ENCODE measurements at regions not wholly inside any gene's neighbourhood (a gene's known extent, or its start where the extent isn't known, plus 50 kb on each side); places are given as distances from the start of the nearest gene placed in this dataset.

- H3K23ac ChIP-seq (ENCODE audit: low read depth, low read length, poor library complexity): no peak overlapping the region
- H3K9ac ChIP-seq (ENCODE audit: low read depth, low read length, poor library complexity): no peak overlapping the region
- no peak for DNase-seq (ENCODE audit: low spot score)
- no peak overlapping the region for H3K4ac ChIP-seq (ENCODE audit: low read length)
- no peak overlapping the region for H3K14ac ChIP-seq (ENCODE audit: low read length)
- H3K4me3 ChIP-seq (ENCODE audit: low read length in 2 of 2): no peak overlapping the region
- no peak overlapping the region for H2BK12ac ChIP-seq (ENCODE audit: low read length)
- H3K27me3 ChIP-seq (ENCODE audit: control insufficient read depth in 3 of 3, insufficient read depth in 3 of 3, low read depth in 1 of 3, low read length in 3 of 3): no peaks in the 10 kb centered on the region
- H3K9me3 ChIP-seq (replicated peaks in 1 of 2; ENCODE audit: control insufficient read depth in 2 of 2, insufficient read depth in 1 of 2, low read depth in 1 of 2, low read length in 2 of 2): no peaks in the 10 kb centered on the region
- H2BK5ac ChIP-seq (ENCODE audit: low read length): no peak overlapping the region
- H3K18ac ChIP-seq (ENCODE audit: low read length): no peak overlapping the region
- no peak overlapping the region for H4K91ac ChIP-seq (ENCODE audit: low read depth, low read length, poor library complexity)
- no peak overlapping the region for H2AFZ ChIP-seq (ENCODE audit: low read length)
- no peak overlapping the region for H2BK120ac ChIP-seq (ENCODE audit: low read depth, low read length)
- no peak overlapping the region for H2AK5ac ChIP-seq (ENCODE audit: low read depth, low read length)
- H2BK15ac ChIP-seq (ENCODE audit: low read length): no peak overlapping the region
- H4K8ac ChIP-seq (ENCODE audit: low read depth, low read length): no peak overlapping the region
- H3K27ac ChIP-seq (replicated peaks; ENCODE audit: low read length): no peak overlapping the region
- no peaks in the 10 kb centered on the region for H3K36me3 ChIP-seq (replicated peaks in 1 of 2; ENCODE audit: control insufficient read depth in 2 of 2, insufficient read depth in 2 of 2, low read length in 2 of 2)
- peaks cover 3 to 4% of the 10 kb centered on the region in 2 donors for H3K4me1 ChIP-seq (ENCODE audit: control insufficient read depth in 2 of 2, insufficient read depth in 1 of 2, low read depth in 1 of 2, low read length in 2 of 2)
- H3K79me1 ChIP-seq (ENCODE audit: low read depth, low read length): no peaks in the 10 kb centered on the region
- no CpG with 5 or more reads among the region's 6 CpGs for WGBS, 2 donors (ENCODE audit: extremely low coverage in 2 of 2, insufficient read length in 2 of 2, insufficient replicate concordance in 1 of 2)
- H3K4me2 ChIP-seq (ENCODE audit: insufficient read depth, low read length, poor library complexity, severe bottlenecking): no peak overlapping the region
These were observed 692.3 kb upstream of the PIK3C3 start for GRCh38 chr18:41262688-41263087.

- DNase-seq (ENCODE audit: low spot score): no peak
- Histone ChIP-seq H3K9ac (ENCODE audit: low read depth, low read length, poor library complexity) (no peak overlapping the region), H2AFZ (ENCODE audit: low read length) (no peak overlapping the region), H3K4me3 (ENCODE audit: low read length in 2 of 2) (no peak overlapping the region), H3K23ac (ENCODE audit: low read depth, low read length, poor library complexity) (no peak overlapping the region), H3K4me1 (ENCODE audit: control insufficient read depth in 2 of 2, insufficient read depth in 1 of 2, low read depth in 1 of 2, low read length in 2 of 2) (no peaks in the 10 kb centered on the region), H2BK15ac (ENCODE audit: low read length) (no peak overlapping the region), H3K18ac (ENCODE audit: low read length) (no peak overlapping the region), H4K91ac (ENCODE audit: low read depth, low read length, poor library complexity) (no peak overlapping the region), H4K8ac (ENCODE audit: low read depth, low read length) (no peak overlapping the region), H3K4ac (ENCODE audit: low read length) (no peak overlapping the region), H3K9me3 (replicated peaks in 1 of 2; ENCODE audit: control insufficient read depth in 2 of 2, insufficient read depth in 1 of 2, low read depth in 1 of 2, low read length in 2 of 2) (no peaks in the 10 kb centered on the region), H2AK5ac (ENCODE audit: low read depth, low read length) (no peak overlapping the region), H3K14ac (ENCODE audit: low read length) (no peak overlapping the region), H2BK5ac (ENCODE audit: low read length) (no peak overlapping the region), H3K79me1 (ENCODE audit: low read depth, low read length) (no peaks in the 10 kb centered on the region), H3K27ac (replicated peaks; ENCODE audit: low read length) (no peak overlapping the region), H3K4me2 (ENCODE audit: insufficient read depth, low read length, poor library complexity, severe bottlenecking) (no peak overlapping the region), H2BK120ac (ENCODE audit: low read depth, low read length) (no peak overlapping the region), H2BK12ac (ENCODE audit: low read length) (no peak overlapping the region), H3K36me3 (replicated peaks in 1 of 2; ENCODE audit: control insufficient read depth in 2 of 2, insufficient read depth in 2 of 2, low read length in 2 of 2) (no peaks in the 10 kb centered on the region), H3K27me3 (ENCODE audit: control insufficient read depth in 3 of 3, insufficient read depth in 3 of 3, low read depth in 1 of 3, low read length in 3 of 3) (no peaks in the 10 kb centered on the region)
- no CpG with 5 or more reads among the region's 3 CpGs for WGBS, 2 donors (ENCODE audit: extremely low coverage in 2 of 2, insufficient read length in 2 of 2, insufficient replicate concordance in 1 of 2)
These were observed 710.4 kb upstream of the PIK3C3 start for GRCh38 chr18:41244591-41245037.

- Histone ChIP-seq H3K9me3 (replicated peaks in 1 of 2; ENCODE audit: control insufficient read depth in 2 of 2, insufficient read depth in 1 of 2, low read depth in 1 of 2, low read length in 2 of 2) (no peaks in the 10 kb centered on the region), H2BK120ac (ENCODE audit: low read depth, low read length) (no peak overlapping the region), H3K23ac (ENCODE audit: low read depth, low read length, poor library complexity) (no peak overlapping the region), H4K91ac (ENCODE audit: low read depth, low read length, poor library complexity) (no peak overlapping the region), H2BK12ac (ENCODE audit: low read length) (no peak overlapping the region), H2BK15ac (ENCODE audit: low read length) (no peak overlapping the region), H2AK5ac (ENCODE audit: low read depth, low read length) (no peak overlapping the region), H3K27me3 (ENCODE audit: control insufficient read depth in 3 of 3, insufficient read depth in 3 of 3, low read depth in 1 of 3, low read length in 3 of 3) (no peaks in the 10 kb centered on the region), H3K4me2 (ENCODE audit: insufficient read depth, low read length, poor library complexity, severe bottlenecking) (no peak overlapping the region), H2BK5ac (ENCODE audit: low read length) (no peak overlapping the region), H3K79me1 (ENCODE audit: low read depth, low read length) (no peaks in the 10 kb centered on the region), H3K4me1 (ENCODE audit: control insufficient read depth in 2 of 2, insufficient read depth in 1 of 2, low read depth in 1 of 2, low read length in 2 of 2) (no peaks in the 10 kb centered on the region), H3K36me3 (replicated peaks in 1 of 2; ENCODE audit: control insufficient read depth in 2 of 2, insufficient read depth in 2 of 2, low read length in 2 of 2) (no peaks in the 10 kb centered on the region), H3K14ac (ENCODE audit: low read length) (no peak overlapping the region), H4K8ac (ENCODE audit: low read depth, low read length) (no peak overlapping the region), H3K4me3 (ENCODE audit: low read length in 2 of 2) (no peak overlapping the region), H3K18ac (ENCODE audit: low read length) (no peak overlapping the region), H3K4ac (ENCODE audit: low read length) (no peak overlapping the region), H3K27ac (replicated peaks; ENCODE audit: low read length) (no peak overlapping the region), H2AFZ (ENCODE audit: low read length) (no peak overlapping the region), H3K9ac (ENCODE audit: low read depth, low read length, poor library complexity) (no peak overlapping the region)
- WGBS, 2 donors (ENCODE audit: extremely low coverage in 2 of 2, insufficient read length in 2 of 2, insufficient replicate concordance in 1 of 2): no CpG with 5 or more reads among the region's 1 CpG
- no peak for DNase-seq (ENCODE audit: low spot score)
These were observed 717.7 kb upstream of the PIK3C3 start for GRCh38 chr18:41237317-41237716.

DNA sequence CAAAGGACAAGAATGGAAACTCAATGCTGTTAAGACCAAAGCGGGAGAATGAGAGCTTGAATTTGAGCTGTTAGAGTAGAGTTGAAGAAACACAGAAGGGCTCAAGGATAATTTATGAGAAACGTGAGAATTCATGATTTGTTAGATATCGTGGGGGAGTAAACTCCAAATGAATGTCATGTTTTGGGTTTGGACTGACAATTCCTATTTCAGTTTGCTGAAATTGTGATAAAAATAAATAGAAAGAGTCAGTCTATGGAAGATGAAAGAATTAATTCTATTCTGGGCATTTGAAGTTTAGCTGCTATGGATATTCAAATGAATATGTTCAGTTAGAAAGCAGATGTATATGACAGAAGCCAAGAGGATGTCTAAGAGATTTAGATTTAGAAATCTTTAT is 723.4 kb upstream of the PIK3C3 start:
- H3K23ac ChIP-seq (ENCODE audit: low read depth, low read length, poor library complexity): no peak overlapping the region

More for the DNA sequence above, 723.4 kb upstream of the PIK3C3 start:
- no peak overlapping the region for H2BK15ac ChIP-seq (ENCODE audit: low read length)
- no peak overlapping the region for H4K8ac ChIP-seq (ENCODE audit: low read depth, low read length)
- no peak overlapping the region for H4K91ac ChIP-seq (ENCODE audit: low read depth, low read length, poor library complexity)
- no peak overlapping the region for H2BK12ac ChIP-seq (ENCODE audit: low read length)
- H2BK120ac ChIP-seq (ENCODE audit: low read depth, low read length): no peak overlapping the region
- H3K4me1 ChIP-seq (ENCODE audit: control insufficient read depth in 2 of 2, insufficient read depth in 1 of 2, low read depth in 1 of 2, low read length in 2 of 2): no peaks in the 10 kb centered on the region
- DNase-seq (ENCODE audit: low spot score): no peak
- no peak overlapping the region for H2BK5ac ChIP-seq (ENCODE audit: low read length)
- no peak overlapping the region for H3K4me2 ChIP-seq (ENCODE audit: insufficient read depth, low read length, poor library complexity, severe bottlenecking)
- H3K27me3 ChIP-seq (ENCODE audit: control insufficient read depth in 3 of 3, insufficient read depth in 3 of 3, low read depth in 1 of 3, low read length in 3 of 3): no peaks in the 10 kb centered on the region
- H3K9me3 ChIP-seq (replicated peaks in 1 of 2; ENCODE audit: control insufficient read depth in 2 of 2, insufficient read depth in 1 of 2, low read depth in 1 of 2, low read length in 2 of 2): no peaks in the 10 kb centered on the region
- H3K4me3 ChIP-seq (ENCODE audit: low read length in 2 of 2): no peak overlapping the region
- H3K27ac ChIP-seq (replicated peaks; ENCODE audit: low read length): no peak overlapping the region
- 100% methylated on average over 2 of the region's 3 CpGs; no CpG with 5 or more reads in 1 of the 2 donors for WGBS, 2 donors (ENCODE audit: extremely low coverage in 2 of 2, insufficient read length in 2 of 2, insufficient replicate concordance in 1 of 2)
- no peak overlapping the region for H3K18ac ChIP-seq (ENCODE audit: low read length)
- no peaks in the 10 kb centered on the region for H3K36me3 ChIP-seq (replicated peaks in 1 of 2; ENCODE audit: control insufficient read depth in 2 of 2, insufficient read depth in 2 of 2, low read length in 2 of 2)
- no peak overlapping the region for H2AK5ac ChIP-seq (ENCODE audit: low read depth, low read length)
- H3K4ac ChIP-seq (ENCODE audit: low read length): no peak overlapping the region
- H2AFZ ChIP-seq (ENCODE audit: low read length): no peak overlapping the region
- no peak overlapping the region for H3K9ac ChIP-seq (ENCODE audit: low read depth, low read length, poor library complexity)
- H3K79me1 ChIP-seq (ENCODE audit: low read depth, low read length): no peaks in the 10 kb centered on the region
- H3K14ac ChIP-seq (ENCODE audit: low read length): no peak overlapping the region

Measured in neuronal stem cell (in vitro differentiated cells).